HG03097 (cell line): ENCODE measurements at regions not wholly inside any gene's neighbourhood (a gene's known extent, or its start where the extent isn't known, plus 50 kb on each side); places are given as distances from the start of the nearest gene placed in this dataset.

Source experiments
- ATAC-seq: cut with Tn5 transposase; IDR thresholded peaks from one replicate; pipeline ENCODE4 v1.9.1; 2021; ENCODE audit not compliant: unreplicated experiment, low FRiP score

DNA sequence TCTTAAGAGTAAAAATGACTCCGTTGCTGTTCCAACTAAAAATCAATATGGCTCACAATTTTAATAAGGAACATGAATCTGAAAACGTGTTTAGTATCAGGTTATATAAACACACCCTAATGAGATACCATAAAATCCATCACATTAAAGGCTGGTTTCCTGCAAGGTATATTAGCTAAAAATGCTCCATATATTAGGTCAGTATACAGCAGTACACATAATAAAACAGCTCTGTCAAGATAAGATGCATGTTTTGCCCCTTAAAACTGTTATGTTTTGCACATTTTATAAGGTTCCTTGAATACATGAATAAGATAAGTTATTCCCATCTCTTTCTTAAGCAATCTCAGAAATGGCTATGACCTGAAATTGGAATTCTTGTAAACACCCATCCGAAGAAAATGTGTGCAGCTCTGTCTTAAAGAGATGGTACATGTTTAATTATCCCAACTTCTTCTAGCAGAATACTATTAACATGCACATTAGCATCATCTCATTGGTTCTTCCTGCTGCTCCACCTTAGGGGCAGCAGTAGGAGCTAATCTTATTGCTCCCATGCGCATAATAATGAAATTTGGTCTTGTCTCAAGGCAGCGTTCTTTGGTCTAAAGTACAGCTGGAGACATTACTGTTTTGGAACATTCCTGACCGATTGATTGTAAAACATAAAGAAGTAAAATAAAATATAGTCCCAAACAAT lies 836.1 kb upstream of the FANCL start:
- no peak for ATAC-seq

DNA sequence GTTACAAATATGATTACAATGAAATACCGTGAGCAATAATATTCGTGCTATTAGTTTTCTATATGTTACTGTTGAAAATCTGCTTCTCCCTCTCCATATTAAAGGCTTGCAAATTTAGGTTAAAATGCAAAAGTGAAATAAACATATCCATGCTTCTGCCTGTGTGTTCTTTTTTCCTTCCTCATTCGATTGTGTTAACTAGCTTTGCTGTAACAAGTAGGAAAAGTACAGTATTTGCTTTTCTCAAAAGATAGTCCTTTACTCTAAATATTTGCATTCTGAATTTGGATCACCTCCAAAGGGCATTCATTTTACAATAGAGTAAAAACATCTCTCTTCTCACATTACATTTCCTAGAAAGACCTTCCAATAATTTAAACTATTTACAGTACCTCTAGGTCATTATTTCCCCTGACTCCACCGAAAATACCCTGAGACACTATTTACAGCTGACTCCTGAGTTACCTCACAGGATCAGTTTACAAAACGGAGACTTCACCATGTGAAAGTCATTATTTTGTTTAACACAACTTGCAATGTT lies 835.0 kb upstream of the FANCL start:
- no peak for ATAC-seq

DNA sequence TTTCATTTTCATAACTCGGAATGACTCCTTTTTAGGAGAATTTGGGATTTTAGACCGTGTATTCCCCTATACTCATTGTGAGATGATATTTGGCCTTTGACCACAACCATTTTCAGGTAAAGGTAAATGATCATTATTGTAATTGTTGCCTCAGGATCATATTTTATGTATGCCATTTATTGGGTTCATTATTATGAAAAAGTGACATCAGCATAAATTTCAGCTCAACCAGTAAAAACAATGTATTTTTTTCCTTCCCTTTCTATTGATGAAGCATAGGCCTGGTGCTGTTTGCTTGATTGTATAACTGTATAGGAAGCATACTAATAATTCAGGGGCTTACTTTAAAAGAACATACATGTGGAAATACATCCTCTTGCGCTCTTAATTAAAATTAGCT lies 832.9 kb upstream of the FANCL start:
- ATAC-seq: no peak

DNA sequence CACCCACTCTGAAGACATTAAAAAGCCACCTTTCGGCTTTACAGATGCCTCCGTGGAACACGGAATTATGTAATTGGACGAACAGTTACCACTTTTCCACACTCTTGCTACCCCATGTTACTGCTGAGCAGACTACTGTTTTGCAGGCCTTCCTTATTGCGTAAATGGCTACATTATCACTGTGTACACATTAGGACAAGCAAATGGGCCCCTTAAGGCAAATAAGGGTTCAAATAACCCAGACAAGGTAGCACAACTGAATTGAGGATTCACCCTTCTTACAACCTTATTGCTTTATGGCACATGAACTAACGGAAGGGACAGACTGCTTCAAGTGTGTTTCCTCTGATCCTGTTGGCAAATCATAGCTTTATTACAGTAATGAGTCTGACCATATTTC lies 832.2 kb upstream of the FANCL start:
- no peak for ATAC-seq

DNA sequence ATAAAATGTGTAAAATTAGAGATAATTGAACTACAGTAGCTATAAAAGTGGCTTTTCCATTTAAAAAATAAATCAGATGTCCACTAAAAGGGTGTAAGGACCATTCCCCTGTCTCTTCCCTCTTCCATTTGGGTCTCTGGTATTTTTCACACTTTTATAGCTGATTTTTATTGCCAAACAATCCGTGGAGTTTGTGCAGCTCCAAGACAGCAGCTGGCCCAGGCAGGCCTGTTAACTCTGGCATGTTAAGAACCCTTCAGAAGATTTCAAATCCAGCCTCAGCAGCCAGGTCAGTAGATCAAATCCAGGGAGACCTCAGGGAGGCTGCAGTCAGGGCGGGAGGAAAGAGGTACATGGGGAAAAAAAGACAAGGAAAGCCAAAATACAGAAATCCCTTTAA lies 827.1 kb upstream of the FANCL start:
- no peak for ATAC-seq

DNA sequence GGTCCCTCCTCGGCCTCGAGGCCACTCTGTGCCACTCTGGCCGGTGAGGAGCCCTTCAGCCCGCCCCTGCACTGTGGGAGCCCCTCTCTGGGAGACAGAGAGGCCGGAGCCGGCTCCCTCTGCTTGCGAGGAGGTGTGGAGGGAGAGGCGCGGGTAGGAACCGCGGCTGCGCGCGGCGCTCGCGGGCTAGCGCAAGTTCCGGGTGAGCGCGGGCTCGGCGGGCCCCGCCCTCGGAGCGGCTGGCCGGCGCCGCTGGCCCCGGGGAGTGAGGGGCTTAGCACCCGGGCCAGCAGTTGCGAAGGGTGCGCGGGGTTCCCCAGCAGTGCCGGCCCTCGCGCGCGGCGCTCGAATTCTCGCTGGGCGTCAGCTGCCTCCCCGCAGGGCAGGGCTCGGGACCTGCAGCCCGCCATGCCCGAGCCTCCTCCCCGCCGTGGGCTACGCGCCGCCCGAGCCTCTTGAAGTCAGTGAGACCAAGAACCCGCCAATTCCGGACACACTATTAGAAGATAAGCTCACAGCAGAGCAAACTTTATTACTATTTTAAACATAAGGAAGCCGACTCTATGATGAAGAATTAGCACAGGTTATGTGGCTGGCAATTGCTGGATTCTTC lies 825.8 kb upstream of the FANCL start:
- ATAC-seq: no peak

DNA sequence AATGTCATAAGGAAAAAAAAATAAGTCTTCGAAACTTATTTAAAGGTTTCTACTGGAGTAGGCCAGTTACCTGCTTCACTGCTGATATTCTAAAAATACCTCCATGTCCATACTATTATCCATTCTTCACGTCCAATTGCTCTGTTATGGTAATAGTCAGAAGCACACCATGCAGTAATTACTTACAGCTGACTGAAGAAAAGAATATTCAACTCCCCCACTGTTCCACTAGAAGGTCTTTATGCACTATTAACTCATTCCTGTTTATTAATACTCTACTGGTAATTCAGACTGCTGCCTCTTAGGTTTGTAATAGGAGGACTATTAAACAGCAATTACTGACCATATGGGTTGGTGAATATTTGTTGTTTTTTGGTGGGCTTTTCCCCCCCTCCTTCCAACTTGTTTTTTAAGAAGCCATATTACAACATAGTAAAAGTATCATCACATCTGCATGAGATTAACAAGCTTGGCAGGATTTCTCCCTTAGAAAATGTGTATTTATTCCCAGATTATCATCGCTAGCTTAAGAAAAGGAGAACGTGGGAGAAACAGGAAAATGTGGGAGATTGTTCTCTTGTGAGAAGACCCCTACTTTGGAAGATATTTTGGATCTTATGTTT lies 806.4 kb upstream of the FANCL start:
- ATAC-seq: no peak

DNA sequence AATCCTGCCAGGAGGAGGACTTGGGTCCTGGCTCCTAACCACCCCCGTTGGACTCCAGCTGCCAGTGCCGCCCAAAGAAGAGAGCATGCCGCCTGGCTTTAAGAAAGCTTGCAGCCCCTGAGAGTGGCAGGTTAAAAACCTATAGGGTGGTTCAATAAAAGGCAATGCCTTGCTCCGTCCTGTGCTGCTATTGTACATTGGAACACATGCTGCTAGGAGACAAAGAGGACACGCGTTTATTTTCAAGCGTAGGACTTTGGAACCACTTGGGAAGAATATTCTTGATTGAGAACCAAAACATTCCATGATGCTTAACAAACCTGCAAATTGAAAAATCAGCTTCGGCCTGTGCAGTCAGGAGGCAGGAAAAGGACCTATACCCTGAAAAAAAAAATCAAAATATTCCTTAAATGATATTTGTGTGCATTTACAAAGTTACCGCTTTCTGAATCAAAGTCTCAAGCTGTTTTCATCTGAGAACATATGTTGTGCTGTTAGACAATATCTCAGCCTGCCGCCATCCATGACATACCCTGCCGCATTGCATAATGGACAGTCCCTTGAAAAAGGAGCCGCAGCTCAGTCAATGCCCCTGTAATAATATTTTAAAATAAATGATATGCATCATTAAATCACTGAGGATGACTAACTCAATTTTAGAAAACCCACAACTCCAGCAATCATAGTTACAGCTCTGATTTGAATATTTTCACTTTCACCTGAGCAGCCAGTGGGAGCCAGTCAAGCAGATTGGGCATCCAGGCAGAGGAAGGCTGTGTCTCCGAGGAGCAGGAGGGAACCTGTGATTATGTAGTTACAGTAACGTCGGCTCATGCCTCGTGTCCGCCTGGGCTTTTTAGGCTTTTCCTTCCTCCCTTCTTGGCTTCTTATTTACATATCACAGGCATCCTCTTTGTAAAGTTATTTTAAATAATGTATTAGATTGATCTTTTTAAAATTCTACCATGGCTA lies 805.6 kb upstream of the FANCL start:
- no peak for ATAC-seq

DNA sequence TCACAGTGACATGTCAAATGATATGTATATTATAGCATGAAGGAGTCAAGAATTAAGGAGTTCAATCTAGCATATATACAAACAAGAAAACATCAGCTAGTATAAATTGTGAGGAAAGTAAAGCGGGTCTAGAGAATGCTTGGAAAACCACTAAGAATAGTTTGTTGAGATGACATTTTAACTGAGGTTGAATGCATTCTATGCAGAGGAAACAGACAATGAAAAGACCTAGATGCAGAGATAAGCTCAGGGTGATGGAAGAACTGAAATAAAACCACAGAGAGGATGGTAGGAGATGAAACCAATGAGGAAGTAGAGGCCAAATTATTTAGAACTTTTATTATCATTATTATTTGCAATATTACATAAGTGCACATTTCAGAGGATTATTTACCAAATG lies 803.6 kb upstream of the FANCL start:
- ATAC-seq: no peak

DNA sequence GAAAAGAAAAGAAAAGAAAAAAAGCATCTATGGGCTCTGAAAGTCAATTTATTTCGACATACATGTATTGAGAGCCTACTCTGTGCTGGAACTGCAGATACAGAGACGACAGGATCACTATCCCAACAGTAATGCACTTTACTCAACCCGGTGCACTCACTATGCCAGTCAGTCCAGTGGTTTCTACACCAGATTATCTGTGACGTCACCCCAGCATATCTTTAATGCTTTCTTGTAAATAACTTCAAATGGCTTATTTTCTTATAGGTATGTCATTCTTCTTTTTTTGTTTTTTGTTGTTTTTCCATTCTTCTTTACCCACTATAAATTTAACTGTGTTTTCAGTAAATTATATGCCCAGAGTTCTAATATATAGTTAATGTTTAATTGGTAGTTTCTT lies 800.0 kb upstream of the FANCL start:
- no peak for ATAC-seq

DNA sequence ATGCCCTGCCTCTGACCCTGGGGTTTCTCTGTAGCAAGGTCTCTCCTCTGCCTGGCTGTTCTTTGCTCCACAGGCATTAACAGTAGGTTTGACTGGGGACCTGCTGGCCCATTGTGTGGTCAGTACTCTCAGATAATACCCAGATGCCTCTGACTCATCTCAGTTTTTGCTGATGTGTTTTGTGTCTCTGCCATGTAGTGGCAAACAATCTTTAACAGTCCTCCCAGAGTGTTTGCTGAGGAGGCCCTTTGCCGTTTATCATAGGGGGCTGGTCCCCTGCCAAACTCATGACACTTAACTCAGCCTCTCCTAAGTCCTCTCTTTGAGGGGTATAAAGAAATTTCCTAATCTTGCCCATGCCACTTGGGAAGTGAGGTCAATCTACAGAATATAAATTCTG lies 793.7 kb upstream of the FANCL start:
- ATAC-seq: no peak

DNA sequence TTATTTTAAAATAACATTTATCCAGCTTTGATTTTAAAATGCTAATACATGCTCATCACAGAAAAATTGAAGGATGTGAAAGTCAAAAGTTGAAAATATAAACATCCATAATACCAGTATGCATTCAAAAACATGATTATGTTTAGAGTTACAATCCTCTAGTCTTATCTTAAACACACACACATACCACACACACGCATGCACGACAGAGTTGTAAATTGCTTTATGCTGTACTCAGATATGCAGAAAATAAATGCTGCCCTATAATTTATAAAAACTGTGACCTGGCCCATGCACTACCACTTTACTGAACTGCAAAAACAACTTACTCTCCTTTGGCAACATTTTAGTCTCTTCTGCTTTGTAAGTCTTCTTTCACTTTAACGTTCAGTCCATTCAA lies 793.0 kb upstream of the FANCL start:
- ATAC-seq: no peak

DNA sequence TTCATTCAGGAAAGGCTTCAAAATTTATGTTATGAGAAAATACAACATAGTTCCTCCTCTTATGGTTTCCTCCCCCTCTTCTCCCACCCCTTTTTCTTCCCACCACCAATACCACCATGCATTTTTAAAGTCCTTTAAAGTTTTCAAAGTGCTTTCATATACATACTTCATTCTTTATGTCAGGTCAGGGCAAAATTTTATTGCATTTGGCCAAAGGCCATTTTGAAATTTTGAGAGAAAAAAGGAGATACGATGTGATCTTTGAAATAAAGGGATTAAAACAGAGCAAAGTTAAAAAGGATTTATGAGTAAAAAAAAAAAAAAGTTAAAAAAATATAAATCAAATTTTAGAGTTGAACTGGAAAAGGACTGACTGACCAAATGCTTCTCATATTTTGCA lies 792.5 kb upstream of the FANCL start:
- no peak for ATAC-seq

DNA sequence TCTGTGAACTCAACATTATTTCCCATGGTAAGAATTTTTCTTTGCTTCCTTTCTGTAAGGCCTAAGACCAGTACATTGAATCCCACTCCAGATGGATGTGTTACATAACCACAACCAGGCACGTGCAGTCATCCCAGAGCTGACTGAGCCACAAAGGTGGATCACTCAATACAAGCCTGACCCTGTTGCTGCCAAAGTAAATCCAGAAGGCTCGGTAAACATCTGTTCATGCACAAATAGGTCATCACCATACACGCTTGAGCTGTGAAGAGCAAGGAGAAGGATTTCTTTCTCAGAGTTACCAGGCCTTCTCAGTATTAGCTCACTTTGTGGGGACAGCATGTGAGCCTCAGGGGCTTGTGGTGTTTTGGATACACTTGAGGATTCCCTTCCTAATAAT lies 791.4 kb upstream of the FANCL start:
- no peak for ATAC-seq

DNA sequence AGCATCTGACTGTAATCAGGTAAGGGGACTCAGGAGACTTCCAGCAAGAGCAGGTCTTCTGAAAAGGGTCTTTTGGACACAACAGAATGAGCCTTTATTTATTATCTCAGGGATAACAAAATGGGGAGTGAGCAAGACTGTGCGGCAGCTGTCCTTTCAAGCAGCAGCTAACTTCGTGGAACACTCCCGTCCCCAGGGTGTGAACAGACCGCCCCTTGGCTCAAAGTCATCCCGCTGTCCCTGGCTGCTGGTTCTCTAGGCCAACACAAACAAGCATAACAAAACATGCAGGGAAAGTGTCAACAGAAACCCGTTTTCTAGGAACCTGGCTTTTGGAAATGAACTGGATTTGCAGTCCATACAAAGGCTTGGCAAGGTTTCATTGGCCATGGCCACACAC lies 787.9 kb upstream of the FANCL start:
- no peak for ATAC-seq

DNA sequence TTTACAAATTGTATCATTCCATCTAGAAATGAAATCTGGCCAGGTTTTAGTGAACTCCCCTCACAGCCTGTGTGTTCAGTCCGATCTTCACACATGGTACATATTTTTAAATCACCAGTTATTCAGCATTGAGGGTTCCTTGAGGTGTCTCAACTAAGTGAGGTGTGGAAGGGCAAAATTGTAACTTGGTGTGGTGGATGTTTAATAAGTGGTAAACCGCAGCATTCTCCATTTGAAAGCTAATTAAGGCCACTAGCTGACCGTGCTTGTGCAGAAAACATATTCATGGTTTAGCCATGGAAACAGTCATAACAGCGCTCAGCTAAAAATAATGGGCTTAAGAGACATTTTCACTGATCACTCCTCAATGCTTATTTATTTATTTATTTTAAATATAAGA lies 786.2 kb upstream of the FANCL start:
- ATAC-seq: no peak

DNA sequence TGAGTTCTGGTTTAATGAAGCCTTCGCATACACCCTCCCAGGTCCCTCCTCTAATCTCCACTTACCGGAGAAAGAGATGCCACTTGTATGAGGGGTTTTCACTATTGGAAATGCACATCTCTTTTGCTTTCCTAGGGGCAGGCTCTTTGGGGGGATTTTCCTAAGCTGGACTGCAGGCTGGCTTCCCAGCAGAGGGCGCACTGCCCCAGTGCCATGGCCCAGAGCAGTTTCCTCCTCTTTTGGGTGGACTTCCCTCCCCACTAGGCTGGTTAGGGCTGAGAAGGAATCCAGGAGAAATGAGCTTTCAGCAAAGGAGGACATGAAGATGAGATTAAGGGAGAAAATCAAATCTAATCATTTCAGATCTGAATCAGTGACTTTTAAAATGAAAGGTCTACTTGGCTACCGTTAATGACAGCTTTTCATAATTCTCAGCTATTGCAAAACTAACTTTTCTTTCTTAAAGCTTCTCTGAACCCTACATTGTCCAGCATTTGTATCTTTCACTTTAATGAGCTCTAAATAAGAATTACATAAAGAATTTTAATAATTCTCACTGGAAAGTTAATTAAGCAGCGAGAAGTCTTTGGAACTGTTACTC lies 784.1 kb upstream of the FANCL start:
- ATAC-seq: peak; percentile 79

DNA sequence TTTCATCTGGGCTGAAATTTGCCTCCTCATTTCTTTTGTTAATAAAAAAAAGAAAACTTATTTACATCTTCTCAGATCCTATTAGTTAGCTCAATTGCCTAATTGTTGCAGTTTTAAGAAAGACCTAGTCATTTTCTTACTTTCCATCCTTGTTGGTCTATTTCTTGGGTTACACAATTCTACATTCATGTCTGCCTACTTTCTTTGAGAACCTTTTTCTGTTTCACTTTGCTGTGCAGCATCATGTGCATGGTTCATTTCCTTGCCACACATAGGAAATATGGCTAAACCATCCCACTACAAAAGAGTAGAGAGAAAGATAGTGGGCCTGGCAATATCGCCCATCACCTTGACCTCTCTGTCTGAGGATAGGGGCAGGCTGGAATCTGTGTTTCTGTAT lies 780.7 kb upstream of the FANCL start:
- no peak for ATAC-seq

DNA sequence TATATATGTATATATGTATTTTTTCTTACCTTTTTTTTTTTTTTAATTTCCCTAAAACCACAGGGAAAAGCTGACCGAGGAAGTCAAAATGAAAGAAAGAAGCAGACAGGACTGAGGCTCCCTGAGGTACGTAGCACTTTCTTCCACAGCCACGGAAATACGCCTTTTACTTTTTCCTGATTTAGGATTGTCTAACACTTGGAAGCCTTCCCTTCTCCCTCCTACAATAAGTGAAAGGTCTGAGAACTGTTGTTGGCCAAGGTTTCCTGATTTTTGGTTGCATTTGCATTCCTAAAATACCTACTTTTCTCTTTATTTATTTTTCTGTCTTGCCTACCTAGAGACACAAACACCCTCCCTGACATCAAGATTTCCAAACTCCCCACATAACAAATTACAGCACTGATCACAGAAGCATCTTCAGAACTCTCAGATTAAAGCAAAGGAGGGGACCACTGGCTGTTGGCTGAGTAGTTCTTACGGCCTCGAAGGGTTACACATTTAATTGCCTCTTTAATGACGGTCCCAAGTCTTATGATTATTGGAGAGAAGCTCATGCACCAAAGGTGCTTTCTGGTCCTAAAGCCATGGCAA lies 778.5 kb upstream of the FANCL start:
- ATAC-seq: no peak

DNA sequence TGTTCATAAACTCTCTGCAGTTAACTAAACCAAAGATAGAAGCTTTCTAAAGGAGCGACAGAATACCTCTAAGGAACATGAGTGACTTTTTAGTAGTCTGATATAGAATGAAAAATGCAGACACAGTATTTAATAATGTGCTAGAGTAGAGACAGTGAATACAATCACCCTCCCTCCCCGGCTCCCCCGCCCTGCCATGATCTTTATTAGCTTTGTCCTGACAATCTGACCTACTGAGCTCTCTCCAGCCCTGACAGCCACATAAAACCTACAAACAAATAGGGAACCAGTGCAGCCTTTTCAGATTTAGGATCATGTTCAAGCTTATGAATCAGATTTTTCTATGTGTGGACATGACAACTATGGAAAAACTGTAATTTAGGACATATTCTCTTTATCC lies 777.6 kb upstream of the FANCL start:
- ATAC-seq: no peak
